NCI-H510A treated with DMSO at 0.1 percent for 48 hours (cell line): ENCODE measurements at regions not wholly inside any gene's neighbourhood (a gene's known extent, or its start where the extent isn't known, plus 50 kb on each side); places are given as distances from the start of the nearest gene placed in this dataset.

Source experiments
- DNase-seq: peaks from one replicate; lab custom pipeline; 2025; lab: John Stamatoyannopoulos, UW

DNA sequence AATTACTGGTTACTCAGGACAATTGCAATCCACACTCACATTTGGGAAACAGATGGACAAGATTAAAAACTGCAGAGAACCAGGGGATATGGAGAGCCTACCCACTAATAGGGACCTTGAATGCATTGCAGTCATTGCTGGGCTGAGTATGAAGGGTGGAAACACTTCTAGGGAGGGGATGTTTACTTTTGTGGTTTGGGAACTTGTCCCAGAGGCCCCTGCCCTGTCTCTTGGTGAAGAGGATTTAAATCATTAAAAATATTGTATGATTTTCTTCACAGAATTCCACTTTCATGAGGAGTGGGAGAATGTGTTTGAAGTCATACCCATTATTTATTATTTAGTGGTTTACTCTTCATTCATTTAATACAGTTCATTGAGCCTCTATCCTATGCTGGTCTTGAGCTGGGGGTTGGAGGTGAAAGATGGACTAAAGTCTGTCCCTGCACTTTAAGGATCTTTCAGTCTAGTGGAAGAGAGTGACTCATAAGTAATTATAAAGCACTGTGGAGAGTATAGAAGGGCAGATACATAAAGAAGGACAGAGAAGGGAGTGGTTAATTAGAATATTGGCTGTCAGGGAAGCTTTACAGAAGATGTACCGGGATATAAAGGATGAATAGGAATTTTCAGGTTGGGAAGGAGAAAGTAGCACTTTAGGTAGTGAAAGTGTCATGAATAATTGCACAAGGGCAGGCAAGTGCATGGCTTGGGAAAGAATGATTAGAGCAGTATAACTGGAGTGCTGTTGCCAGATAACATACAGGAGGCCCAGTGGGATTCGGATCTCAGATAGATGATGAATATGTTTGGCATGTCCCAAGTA, 313.4 kb downstream of the LPIN1 start:
- DNase-seq: no peak

DNA sequence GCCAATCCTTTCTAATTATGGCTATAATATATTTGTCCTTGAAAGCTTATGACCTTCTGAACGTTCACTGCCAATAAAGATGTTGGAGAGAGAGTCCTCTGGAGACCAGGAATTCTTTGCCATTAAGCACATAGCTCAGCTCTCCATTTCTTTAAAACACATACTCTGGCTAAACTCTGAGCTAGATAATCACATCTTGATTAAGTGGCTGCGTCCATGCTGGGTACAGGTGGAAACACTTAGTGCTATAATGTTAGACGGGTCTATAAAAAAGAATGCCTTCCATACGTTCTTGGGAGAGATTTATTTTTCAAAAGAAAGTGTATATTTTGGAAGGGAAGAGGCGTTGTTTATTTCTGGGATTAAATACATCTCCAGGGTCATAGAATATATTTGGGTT, 314.5 kb downstream of the LPIN1 start:
- DNase-seq: no peak

DNA sequence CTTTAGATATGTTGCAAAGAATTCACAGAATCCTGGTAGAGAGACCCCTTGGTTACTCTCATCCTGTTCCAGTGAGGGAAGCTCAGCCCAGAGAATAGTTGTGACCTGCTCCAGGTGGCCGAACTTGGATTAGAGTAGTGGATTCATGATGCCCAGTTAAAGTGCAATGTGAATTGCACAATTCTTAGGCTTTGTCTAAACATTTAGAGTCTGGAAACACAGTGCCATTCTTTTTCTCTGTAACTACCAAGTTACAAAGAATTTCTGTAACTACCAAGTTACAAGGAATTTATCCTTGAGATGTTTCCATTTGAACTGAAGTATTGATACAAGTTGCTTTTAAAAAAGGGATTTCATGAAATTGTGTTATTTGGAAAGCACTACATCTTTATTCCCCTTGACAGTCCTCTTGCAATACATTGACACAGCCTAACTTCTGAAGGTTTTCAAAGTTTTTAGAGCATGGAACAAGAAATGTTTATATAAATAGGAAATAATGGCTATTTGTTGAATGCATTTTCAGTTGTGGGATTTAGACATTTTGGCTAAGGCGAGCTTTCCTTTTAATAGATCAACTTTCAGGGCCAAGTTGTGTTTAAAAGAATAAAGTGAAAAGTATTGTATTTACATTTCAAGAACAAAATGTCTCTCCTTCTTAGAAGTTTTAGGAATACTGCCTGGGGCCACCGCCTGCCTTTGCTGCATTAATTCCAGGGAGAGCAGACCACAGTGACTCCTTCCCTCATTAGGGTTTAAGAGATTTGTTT, 315.0 kb downstream of the LPIN1 start:
- no peak for DNase-seq

- peak; percentile 36 for DNase-seq
Observed at GRCh38 chr2:12062053-12062395, 315.6 kb downstream of the LPIN1 start.

DNA sequence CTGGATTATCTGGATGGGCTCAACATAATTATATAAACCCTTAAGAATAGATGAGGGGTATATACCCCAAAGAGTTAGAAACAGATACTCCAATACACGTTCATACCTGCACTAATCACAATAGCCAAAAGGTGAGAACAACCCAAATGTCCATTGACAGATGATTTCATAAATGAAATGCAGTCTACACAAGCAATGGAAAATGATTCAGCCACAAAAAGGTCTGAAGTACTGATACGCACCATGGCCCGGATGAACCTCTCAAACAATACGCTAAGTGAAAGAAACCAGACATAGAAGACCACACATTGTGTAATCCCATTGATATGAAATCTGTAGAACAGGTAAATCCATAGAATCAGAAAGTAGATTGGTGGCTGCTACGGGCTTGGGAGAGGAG, 316.8 kb downstream of the LPIN1 start:
- DNase-seq: no peak

- DNase-seq: no peak
Observed at GRCh38 chr2:12064153-12064552, 317.7 kb downstream of the LPIN1 start.

DNA sequence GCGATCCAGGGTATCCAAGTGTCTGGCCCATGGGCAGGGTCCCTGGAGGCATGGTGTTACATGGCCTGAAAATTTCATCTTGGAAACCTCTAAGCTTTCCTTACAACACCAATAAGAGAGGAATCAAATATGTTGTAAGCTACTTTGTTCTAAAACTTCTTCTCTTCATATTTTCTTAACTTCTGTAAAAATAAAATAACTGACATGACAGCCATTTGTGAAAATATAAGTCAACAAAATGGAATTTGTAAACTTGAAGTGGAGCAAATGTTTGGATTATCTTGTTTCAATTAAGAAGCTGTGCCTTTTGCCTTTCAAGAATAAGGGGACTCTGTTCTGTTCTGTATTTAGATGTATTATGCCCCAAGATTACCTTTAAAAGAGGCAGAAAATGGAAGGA, 319.7 kb downstream of the LPIN1 start:
- DNase-seq: no peak

DNA sequence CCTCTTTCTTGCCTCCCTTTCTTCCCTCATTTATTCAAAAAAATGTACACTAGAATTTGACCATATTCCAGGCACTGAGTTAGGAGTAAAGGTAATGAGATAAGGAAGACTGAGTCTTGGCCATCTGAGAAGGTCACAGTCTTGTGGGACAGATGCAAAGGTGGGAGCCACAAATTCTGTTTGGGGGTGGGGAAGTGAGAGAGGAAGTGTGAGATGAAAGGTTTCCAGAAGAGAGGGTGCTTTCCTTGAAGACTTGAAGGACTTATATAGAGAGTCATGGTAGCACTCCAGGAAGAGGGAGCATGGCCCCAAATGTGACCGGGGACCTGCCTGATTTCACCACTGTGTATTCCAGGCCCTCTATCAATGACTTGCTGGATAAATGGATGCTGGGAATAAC, 320.6 kb downstream of the LPIN1 start:
- no peak for DNase-seq

DNA sequence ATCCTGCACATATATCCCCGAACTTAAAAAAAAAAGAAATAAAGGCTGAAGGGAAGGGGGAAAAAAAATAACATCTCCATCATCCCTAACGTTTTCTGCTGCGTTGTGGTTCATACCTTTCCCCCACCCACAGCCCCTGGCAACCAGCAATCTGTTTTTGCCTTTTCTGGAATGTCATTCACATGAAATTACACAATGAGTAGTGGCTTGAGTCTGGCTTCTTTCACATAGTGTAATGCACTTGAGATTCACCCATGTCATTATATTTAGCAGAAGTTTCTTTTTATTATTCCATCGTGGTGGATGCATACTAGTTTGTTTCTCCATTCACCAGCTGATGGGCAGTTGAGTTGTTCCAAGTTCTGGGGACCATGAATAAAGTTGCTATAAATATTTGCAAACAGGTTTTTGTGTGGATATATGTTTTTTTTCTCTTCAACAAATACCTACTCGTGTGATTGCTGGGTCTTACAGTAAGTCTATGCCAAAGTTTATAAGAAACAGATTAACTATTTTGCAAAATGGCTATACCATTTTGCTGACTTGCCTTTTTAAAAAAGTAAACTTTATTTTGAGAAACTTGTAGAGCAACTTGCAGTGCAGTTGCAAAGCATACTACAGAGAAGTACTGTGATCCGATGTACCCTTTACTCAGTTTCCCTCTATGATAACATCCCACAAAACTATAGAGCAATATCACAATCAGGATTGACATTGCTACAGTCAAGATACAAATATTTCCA, 322.5 kb downstream of the LPIN1 start:
- no peak for DNase-seq

DNA sequence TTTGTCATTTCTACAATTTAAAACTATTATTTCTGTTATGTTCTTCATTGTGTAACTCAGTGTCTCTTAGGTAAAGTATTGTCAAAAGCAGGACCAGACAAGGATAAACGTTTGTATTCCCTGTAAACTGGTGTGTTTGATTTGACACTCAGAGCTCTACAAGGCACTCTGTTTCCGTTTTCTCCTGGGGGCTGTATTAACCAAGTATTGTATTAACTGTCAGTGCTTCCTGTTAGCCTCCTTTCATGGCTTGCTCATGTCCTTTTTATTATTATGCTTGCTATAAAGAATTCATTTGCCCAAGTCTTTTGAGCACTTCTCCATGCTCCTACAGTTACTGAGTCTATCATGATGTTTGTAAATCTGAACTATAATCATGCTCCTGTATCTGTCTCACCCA, 323.7 kb downstream of the LPIN1 start:
- no peak for DNase-seq

- no peak for DNase-seq
Observed at GRCh38 chr2:12070581-12070980, 324.1 kb downstream of the LPIN1 start.

DNA sequence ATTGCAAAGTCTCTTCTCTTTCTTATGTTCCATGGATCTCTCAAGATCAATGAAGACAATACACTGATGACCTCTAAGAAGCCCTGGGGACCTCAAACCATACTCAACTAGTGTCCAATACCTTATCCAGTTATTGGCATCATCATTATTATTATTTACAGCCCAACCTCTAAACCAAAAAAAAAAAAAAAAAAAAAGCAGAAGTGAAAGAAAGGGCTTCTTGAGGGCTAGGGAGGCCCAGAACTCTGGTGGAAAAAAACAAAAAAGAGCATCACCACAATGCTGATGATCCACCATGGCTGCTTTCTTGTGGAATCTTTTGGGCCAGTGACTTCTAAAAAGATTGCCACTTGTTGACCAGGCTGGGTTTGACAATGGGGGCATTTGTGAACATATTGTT, 324.9 kb downstream of the LPIN1 start:
- no peak for DNase-seq

DNA sequence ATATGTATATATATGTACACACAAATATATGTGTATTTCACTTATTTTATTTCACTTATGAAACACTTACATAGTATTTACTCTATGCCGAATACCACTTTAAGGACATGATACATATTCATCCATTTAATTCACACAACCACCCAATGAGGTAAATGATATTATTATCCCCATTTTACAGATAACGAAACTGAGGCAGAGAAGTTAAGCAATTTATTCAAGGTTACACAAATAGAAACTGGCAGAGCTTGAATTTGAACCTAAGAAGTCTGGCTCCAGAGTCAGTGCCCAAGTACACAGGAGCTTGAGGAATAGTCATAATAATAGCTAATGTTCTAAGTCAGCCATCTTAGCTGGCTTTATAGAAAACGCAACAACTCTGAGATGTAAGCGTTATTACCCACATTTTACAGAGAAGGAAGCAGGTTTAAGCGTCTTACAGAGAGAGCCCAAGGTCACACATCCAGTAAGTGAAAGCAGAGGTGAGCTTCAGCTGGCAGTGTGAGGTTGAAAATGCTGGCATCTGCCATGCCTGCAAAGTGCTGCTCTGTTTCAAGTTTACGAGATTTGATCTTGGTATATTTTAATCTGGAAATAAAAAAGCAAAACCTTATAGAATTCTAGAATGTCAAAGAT, 326.9 kb downstream of the LPIN1 start:
- no peak for DNase-seq

- no peak for DNase-seq
Observed at GRCh38 chr2:12074126-12074844, 327.9 kb downstream of the LPIN1 start.

DNA sequence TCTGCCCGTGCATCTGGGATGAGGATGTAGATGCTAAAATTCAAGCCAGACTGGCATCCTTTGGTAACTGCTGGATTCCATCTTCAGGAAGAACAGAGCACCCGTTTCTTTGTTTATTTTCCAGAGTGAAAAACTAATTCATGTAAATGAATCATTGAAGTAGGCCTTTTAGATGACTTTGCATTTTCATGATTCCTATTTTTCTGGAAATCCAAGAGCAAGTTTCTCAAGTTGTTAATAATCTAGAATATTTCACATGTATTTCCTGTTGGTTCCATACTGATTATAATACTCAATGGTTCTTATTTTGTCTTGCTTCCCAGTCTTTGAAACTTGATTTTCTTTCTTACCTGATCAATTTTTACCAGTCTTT, 328.4 kb downstream of the LPIN1 start:
- DNase-seq: no peak

DNA sequence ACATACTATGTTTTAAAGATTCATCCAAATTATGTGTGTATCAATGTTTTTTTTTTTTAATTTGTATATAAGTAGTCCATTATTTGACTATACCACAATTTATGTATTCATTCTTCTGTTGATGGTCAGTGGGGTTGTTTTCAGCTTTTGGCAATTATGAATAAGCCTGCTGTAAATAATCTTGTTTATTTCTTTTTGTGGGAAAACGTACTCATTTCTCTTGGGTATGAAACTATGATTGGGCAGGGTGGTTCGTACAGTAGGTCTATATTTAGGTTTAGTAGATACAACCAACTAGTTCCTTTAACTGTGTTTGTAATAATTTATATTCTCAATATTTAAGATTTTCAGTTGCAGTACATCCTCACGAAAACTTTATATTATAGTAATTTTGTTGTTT, 329.2 kb downstream of the LPIN1 start:
- DNase-seq: no peak

DNA sequence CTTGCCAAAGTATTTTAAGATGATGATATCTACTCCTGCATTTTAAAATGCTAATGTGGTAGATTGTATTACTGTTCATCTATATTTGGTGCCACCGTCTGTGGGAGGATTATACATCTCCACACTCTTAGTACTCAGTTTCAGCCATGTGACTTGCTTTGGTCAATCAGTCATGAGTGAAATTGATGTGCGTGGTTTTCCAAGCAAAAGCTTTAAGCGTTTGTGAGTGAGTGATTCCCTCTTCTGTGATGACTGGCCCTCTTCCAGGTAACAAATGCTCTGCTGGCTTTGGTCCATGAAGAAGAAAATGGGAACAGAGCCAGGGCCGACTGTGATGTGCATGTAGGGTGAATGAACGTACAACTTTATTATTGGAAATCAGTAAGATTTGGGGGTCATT, 330.4 kb downstream of the LPIN1 start:
- DNase-seq: peak; percentile 19

- no peak for DNase-seq
Observed at GRCh38 chr2:12080360-12080759, 333.9 kb downstream of the LPIN1 start.

DNA sequence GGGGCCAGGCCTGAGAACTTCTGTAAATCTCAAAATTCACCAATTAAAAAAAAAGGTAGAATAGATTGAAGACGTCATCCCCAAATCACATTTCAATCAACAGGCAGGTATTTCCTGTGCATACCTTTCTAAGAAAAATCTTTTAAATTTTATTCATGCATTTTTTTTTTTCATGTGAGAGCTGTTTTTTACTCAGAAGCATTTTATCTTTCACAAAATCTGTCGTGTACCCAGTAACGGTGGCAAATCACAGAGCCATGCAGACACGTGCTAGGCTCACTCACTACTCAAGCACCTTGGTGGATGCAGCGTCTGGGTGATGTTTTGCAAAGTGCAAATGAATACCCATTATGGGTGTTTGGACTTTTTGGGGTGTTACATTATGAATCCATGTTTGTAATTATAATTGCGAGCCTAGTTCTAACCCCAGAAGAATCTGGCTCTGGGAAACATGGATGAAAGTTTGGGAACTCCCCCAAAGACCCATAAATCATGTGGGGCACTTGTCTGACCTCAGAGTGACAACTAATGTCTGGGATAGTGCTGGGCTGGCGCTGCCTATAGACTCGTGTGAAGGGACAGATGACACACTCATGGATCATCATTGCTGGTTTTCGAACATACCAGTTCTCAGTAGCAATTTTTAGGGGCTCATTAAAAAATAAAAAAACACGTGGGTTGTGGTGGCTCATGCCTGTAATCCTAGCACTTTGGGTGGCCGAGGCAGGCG, 335.2 kb downstream of the LPIN1 start:
- DNase-seq: no peak

DNA sequence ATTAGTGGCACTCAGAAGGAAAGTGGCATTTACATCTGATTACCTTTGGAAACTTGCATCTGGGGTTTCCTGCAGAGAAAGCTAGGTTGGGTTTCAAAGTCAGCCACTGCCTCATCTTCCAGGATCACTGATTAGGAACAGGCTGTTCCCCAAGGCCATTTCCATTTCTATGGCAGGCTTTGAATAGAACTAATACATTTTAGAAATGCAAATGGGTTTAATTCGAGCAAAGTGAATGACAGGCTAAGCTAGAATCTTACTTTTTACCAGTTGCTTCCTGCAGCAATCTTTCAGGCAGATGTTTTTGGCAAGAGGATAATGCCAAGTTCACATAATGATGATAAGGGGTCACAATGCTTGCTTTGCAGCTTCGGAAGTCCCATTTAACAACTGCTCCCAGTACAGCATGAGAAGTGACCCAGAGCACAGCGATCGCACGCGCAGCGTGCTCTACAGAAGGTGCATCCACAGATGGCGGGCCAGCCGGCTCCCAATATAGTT, 336.7 kb downstream of the LPIN1 start:
- DNase-seq: no peak
